ENCODE measurements at regions not wholly inside any gene's neighbourhood (a gene's known extent, or its start where the extent isn't known, plus 50 kb on each side); places are given as distances from the start of the nearest gene placed in this dataset.
"Not testable (repeated sequence)": the region's sequence is repeated elsewhere in the genome, so short reads cannot be mapped to it uniquely, and the experiment has no call there.

DNA sequence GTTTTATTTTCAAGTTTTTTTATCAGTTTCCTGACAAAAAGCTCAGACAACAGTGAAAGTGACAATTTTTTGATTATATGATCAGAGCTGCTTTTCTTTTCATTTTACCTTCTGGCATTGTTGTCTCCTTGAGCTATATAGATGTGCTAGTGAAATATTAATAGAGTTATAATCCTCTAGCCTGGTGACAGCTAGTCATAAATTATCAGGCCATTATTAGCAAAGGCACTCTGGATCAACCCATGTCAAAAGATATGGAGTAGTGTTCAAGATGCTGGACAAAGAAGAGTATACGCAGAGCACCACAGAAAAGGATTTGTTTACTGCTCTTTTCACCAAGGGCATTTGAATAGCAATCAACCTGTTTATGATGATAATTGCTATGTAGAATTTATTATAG is 1230.1 kb downstream of the HACE1 start:
- no peak overlapping the region for H3K4me3 ChIP-seq (ENCODE audit: low read depth, low read length)
- DNase-seq (ENCODE audit: low read depth) = no peak

DNA sequence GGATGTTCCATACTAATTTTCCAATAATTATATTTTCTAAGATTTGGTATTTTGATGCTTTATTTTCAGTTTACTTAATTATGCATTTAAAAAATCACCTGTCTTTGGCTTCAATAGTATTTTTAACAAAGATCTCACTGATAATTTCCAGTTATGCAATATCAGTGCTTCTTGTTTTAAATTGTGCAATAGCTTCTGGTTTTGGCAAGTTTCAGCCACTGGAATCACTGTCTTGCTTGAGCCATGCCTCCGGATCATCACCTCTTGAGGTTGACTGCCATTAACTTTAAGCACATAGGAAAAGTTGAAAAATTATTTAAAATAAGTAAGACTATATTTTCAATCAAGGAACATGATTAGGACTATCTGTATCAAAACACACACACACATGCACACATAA is 1242.1 kb downstream of the HACE1 start:
- no peak overlapping the region for H3K4me3 ChIP-seq (ENCODE audit: low read depth, low read length)
- DNase-seq (ENCODE audit: low read depth) = no peak

DNA sequence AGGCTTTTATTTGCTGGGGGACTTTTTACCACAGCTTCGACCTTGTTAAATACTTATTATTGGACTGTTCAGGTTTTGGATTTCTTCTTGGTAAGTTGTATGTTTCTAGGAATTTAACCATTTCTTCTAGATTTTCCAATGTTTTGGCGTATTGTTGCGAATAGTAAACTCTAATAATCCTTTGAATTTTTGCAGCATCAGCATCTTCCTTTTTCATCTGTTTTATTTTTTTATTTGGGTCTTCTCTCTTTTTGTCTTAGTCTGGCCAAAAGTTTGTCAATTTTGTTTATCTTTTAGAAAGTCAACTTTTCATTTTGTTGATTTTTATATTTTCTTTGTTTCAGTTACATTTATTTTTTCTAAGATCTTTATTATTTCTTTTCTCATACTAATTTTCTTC is 1272.0 kb downstream of the HACE1 start:
- no peak for DNase-seq (ENCODE audit: low read depth)
- H3K4me3 ChIP-seq (ENCODE audit: low read depth, low read length) = no peak overlapping the region

GRCh38 chr6:103578115-103578514 is 1281.6 kb downstream of the HACE1 start:
- DNase-seq (ENCODE audit: low read depth) = no peak
- H3K4me3 ChIP-seq (ENCODE audit: low read depth, low read length) = no peak overlapping the region

- DNase-seq (ENCODE audit: low read depth) = no peak
- H3K4me3 ChIP-seq (ENCODE audit: low read depth, low read length) = no peak overlapping the region
Observed at GRCh38 chr6:103570431-103570830, 1289.3 kb downstream of the HACE1 start.

- DNase-seq (ENCODE audit: low read depth) = no peak
Observed at GRCh38 chr6:103554911-103555310, 1304.8 kb downstream of the HACE1 start.

GRCh38 chr6:103538381-103538780 is 1321.3 kb downstream of the HACE1 start:
- no peak for DNase-seq (ENCODE audit: low read depth)

More at GRCh38 chr6:103554911-103555310, 1304.8 kb downstream of the HACE1 start:
- no peak overlapping the region for H3K4me3 ChIP-seq (ENCODE audit: low read depth, low read length)

DNA sequence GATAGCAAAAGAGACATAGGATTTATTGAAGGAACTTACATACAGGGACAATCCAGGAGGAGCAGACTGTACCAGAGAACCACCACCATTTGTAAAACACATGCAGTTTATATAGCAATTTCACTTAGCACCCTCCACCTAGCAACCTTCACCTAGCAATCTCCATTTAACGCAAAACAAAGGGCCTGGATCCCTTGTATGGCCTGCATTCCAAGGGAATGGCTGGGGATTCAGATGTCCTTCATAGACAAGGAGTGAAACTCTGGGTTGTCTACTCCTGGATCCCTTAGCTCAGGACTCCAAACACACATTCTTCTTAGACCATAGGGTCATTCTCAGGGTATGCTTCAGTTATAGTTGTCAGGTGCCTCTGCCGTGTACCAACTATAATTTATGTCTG is 1324.9 kb downstream of the HACE1 start:
- no peak for DNase-seq (ENCODE audit: low read depth)
- no peak overlapping the region for H3K4me3 ChIP-seq (ENCODE audit: low read depth, low read length)

More at GRCh38 chr6:103538381-103538780, 1321.3 kb downstream of the HACE1 start:
- H3K4me3 ChIP-seq (ENCODE audit: low read depth, low read length) = no peak overlapping the region

DNA sequence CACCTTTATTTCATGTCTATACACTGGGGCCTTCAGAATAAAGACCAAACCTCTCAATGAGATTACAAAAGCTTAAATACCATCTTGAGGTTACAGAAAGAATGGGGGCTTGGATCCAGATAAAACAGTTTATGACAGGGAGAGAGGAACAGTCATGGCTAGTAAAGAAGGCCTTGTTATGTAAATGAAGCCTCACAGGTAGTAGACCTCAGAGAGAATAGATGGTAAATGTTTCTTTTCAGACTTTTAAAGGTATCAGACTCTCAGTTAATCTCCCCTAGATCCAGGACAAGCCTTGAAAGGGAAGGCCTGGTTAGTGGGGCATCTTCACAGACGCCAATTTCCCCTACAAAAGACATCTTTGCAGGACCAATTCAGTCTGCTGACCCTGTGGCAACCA is 1325.6 kb downstream of the HACE1 start:
- H3K4me3 ChIP-seq (ENCODE audit: low read depth, low read length) = no peak overlapping the region
- no peak for DNase-seq (ENCODE audit: low read depth)

DNA sequence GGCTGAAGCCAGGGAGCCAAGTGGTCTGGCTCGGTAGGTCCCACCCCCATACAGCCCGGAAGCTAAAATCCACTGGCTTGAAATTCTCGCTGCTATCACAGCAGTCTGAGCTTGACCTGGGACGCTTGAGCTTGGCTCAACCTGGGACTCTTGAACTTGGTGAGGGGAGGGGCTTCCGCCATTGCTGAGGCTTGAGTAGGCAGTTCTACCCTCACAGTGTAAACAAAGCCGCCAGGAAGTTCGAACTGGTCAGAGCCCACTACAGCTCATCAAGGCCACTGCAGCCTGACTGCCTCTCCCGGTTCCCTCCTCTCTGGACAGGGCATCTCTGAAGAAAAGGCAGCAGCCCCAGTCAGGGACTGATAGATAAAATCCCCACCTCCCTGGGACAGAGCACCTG is 1337.7 kb downstream of the HACE1 start:
- H3K4me3 ChIP-seq (ENCODE audit: low read depth, low read length) = no peak overlapping the region
- DNase-seq (ENCODE audit: low read depth) = no peak

DNA sequence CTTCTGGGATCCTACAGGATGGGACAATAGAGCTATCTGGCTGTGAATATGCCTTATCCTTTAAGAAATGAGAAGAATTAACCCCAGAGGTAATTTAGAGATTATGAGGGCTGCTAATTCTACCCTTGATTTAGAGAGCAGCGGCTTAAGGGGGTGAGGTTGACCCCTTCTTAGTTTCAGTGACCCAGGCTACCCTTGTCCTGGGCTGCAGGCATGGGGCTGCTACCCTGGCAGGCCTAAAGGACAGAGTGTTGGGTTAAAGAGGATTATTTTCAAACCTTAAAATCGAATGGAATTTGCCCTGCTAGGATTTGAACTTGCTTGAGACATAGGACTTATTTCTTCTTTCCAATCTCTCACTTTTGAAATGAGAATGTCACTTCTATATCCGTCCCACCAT is 1343.4 kb downstream of the HACE1 start:
- DNase-seq (ENCODE audit: low read depth) = no peak
- H3K4me3 ChIP-seq (ENCODE audit: low read depth, low read length) = no peak overlapping the region

- no peak overlapping the region for H3K4me3 ChIP-seq (ENCODE audit: low read depth, low read length)
- DNase-seq (ENCODE audit: low read depth) = no peak
Observed at GRCh38 chr6:103507052-103507451, 1352.7 kb downstream of the HACE1 start.

DNA sequence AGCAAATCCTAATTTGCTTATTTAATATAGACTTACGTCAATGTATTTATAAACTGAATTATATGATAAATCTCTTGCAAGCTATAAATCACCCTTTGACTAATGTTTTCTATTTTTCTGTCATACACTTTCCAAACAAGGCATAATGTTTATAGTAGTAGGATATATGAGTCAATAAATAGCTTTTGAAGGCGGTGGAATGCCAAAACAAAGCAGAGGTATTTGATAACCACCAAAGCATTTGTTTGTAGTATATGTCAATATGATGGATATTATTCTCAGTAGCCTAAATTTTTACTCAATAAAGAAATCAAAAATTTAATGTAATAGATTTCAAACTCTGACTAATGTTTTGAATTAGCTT is 1354.6 kb downstream of the HACE1 start:
- no peak overlapping the region for H3K4me3 ChIP-seq (ENCODE audit: low read depth, low read length)
- no peak for DNase-seq (ENCODE audit: low read depth)

DNA sequence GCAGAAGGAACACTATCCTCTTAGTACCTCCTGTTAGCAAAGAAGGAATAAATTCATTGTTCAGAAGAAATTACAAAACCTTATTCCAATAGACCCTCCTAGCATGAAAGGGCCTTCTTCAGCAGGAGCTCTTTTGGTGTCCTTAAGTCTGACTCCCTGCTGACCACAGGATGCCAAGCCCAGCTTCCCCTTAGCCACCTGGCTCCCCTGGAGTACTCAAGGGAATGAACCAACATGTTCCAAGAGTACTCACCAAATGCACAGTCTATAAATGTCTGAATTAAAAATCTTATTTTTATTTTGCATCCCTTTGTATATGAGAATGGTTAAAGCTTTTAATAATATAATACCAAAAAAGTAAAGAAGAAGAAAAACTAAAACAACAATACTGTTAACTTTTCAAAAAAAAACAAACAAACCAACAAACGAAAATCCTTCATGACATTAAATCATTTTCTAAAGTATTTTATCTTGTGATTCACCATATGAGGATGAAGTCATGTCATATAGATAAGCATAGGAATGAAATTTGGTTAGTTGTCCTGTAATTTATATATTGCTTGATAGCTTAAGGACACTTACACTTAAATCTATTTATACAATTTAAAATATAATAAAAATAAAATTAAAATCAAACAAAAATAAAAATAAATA is 1355.1 kb downstream of the HACE1 start:
- DNase-seq (ENCODE audit: low read depth) = no peak
- H3K4me3 ChIP-seq (ENCODE audit: low read depth, low read length) = no peak overlapping the region

- DNase-seq (ENCODE audit: low read depth); H3K4me3 ChIP-seq (ENCODE audit: low read depth, low read length): not testable (repeated sequence)
Observed at GRCh38 chr6:103496588-103496987, 1363.1 kb downstream of the HACE1 start.

DNA sequence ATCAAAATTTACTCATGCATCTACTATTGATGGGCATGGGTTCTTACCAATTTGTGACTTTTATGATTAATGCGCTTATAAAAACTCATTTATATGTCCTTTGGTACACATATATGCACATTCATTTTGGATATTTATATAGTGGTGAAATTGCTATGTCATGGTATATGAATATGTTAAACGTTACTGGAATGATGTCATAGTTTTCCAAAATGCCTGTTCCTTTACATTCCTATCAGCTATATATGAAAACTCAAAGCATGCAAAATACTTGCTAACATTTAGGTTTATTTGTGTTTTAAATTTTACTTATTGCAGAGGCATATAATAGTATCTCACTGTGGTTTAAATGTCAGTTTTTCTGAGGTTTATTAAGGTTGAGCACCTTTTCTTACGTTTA is 1403.1 kb downstream of the HACE1 start:
- H3K4me3 ChIP-seq (ENCODE audit: low read depth, low read length) = no peak overlapping the region
- no peak for DNase-seq (ENCODE audit: low read depth)

- DNase-seq (ENCODE audit: low read depth) = no peak
- no peak overlapping the region for H3K4me3 ChIP-seq (ENCODE audit: low read depth, low read length)
Observed at GRCh38 chr6:103455275-103455674, 1404.4 kb downstream of the HACE1 start.

- no peak overlapping the region for H3K4me3 ChIP-seq (ENCODE audit: low read depth, low read length)
- no peak for DNase-seq (ENCODE audit: low read depth)
Observed at GRCh38 chr6:103409475-103409874, 1450.2 kb downstream of the HACE1 start.

- H3K4me3 ChIP-seq (ENCODE audit: low read depth, low read length) = no peak overlapping the region
- no peak for DNase-seq (ENCODE audit: low read depth)
Observed at GRCh38 chr6:103405321-103405720, 1454.4 kb downstream of the HACE1 start.

DNA sequence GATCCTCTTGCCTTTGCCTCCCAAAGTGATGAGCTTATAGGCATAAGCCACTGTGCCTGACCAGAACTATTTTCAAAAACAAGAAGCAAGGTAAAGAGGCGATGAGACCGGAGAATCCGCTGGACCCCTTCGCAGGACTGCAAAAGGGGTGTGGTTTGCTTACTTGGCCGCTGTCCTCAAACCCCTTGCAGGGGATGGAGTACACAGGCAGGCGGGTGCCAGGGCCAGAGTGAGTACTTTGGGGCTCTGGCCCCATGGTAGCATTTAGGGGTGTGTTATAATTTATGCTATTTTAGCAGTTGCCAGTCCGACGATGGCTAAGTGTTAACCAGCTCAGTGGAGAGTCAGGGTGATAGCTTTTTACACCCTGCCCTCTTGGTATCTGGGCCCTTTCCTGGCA is 1454.9 kb downstream of the HACE1 start:
- H3K4me3 ChIP-seq (ENCODE audit: low read depth, low read length) = no peak overlapping the region
- DNase-seq (ENCODE audit: low read depth) = no peak

GRCh38 chr6:103396768-103397167 is 1463.0 kb downstream of the HACE1 start:
- DNase-seq (ENCODE audit: low read depth) = no peak
- H3K4me3 ChIP-seq (ENCODE audit: low read depth, low read length) = no peak overlapping the region

GRCh38 chr6:103379272-103379671 is 1480.4 kb downstream of the HACE1 start:
- DNase-seq (ENCODE audit: low read depth) = no peak
- no peak overlapping the region for H3K4me3 ChIP-seq (ENCODE audit: low read depth, low read length)

Measured in skeletal muscle cell (primary cell).